ENCODE measurements at regions not wholly inside any gene's neighbourhood (a gene's known extent, or its start where the extent isn't known, plus 50 kb on each side); places are given as distances from the start of the nearest gene placed in this dataset.

DNA sequence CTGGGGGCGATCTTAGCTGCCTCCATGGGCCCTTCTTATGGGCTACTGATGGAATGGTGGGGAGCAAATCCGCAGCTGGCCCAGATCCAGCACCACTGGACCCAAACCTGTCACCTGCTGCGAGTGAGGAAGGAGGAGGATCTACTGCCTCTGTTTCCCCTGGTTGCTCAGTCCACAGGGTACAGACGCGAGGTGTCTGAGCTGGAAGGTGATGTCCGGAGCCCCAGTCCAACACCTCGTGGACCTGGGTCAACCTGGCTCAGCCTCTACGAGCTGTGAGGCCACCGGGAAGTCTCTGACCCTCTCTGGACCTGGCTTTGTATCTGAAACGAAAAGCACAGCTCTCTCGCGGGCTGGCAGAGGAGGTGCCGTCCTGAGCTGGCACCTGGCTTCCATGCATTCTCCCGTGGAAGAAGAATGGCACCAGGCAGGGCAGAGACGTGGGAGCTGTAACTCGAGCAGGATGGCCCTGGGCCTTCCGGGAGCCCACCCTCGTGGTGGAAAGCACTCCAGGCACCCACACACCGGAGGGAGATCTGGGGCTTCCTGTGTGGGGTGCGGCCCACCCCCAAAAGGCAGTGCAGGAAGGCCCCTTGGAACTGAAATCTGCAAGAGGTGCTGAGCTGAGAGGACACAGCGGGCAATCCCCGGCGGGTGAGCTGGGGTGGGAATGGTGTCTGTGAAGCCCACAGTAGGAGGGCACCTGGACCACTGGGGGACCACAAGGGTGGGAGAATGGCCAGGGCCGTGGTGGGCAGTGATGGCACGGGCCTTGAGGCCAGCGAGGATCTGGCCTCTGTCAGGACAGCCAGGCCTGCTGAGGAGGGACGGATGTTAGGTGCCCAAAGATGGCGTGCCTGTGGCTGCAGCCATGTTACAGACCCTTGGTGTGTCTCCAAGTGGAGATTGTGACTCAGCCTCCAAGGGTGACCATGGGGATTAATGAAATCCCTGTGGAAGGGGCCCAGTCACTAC, 133.4 kb downstream of the OLFM1 start:
- DNase-seq (ENCODE audit: low read depth, low spot score) = no peak
- Histone ChIP-seq H3K4me3 (ENCODE audit: low read depth in 2 of 2, low read length in 2 of 2) (no peak overlapping the region), H3K9me3 (ENCODE audit: control insufficient read depth, insufficient read depth, low read depth, low read length) (no peaks in the 10 kb centered on the region), H3K4me1 (ENCODE audit: control insufficient read depth, insufficient read depth, low read length) (no peaks in the 10 kb centered on the region), H3K27ac (ENCODE audit: low read length) (no peak overlapping the region), H3K27me3 (ENCODE audit: control insufficient read depth, insufficient read depth, low read length) (no peaks in the 10 kb centered on the region), H3K36me3 (ENCODE audit: control insufficient read depth, insufficient read depth, low read length) (no peaks in the 10 kb centered on the region)
- no peak for TF ChIP-seq CTCF (IDR thresholded peaks at IDR 0.05)
- TF ChIP-seq SIN3A (IDR thresholded peaks at IDR 0.05; ENCODE audit: borderline replicate concordance, insufficient read depth, low read depth, low read length) = no peak
- TF ChIP-seq POLR2AphosphoS5 (IDR thresholded peaks at IDR 0.05; ENCODE audit: low read depth, low read length) = no peak
- TF ChIP-seq, protein P1, sequence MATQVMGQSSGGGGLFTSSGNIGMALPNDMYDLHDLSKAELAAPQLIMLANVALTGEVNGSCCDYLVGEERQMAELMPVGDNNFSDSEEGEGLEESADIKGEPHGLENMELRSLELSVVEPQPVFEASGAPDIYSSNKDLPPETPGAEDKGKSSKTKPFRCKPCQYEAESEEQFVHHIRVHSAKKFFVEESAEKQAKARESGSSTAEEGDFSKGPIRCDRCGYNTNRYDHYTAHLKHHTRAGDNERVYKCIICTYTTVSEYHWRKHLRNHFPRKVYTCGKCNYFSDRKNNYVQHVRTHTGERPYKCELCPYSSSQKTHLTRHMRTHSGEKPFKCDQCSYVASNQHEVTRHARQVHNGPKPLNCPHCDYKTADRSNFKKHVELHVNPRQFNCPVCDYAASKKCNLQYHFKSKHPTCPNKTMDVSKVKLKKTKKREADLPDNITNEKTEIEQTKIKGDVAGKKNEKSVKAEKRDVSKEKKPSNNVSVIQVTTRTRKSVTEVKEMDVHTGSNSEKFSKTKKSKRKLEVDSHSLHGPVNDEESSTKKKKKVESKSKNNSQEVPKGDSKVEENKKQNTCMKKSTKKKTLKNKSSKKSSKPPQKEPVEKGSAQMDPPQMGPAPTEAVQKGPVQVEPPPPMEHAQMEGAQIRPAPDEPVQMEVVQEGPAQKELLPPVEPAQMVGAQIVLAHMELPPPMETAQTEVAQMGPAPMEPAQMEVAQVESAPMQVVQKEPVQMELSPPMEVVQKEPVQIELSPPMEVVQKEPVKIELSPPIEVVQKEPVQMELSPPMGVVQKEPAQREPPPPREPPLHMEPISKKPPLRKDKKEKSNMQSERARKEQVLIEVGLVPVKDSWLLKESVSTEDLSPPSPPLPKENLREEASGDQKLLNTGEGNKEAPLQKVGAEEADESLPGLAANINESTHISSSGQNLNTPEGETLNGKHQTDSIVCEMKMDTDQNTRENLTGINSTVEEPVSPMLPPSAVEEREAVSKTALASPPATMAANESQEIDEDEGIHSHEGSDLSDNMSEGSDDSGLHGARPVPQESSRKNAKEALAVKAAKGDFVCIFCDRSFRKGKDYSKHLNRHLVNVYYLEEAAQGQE (IDR thresholded peaks at IDR 0.05; ENCODE audit: insufficient read depth in 1 of 2, low read depth in 2 of 2, low read length in 1 of 2) = no peak
- TF ChIP-seq TCF7L2 (IDR thresholded peaks at IDR 0.05; ENCODE audit: low read depth, low read length) = no peak
- ChIA-PET CTCF (interaction anchor here (0.6 kb wide), 1 partner anchor 954 kb away, joined by 3 read pairs; no protein-coding TSS in a partner anchor), POLR2A (no interaction called here)
- ATAC-seq = no peak
- in situ Hi-C loops (cut with HindIII; ENCODE audit: low pct_unique_long_range_greater_than_20kb, low sequenced_read_pairs) (no loop called here), intact Hi-C loops (cut with micrococcal nuclease; ENCODE audit: unreplicated experiment) (no loop called here)
- BruUV-seq (replicated peaks) = no TSS peak

DNA sequence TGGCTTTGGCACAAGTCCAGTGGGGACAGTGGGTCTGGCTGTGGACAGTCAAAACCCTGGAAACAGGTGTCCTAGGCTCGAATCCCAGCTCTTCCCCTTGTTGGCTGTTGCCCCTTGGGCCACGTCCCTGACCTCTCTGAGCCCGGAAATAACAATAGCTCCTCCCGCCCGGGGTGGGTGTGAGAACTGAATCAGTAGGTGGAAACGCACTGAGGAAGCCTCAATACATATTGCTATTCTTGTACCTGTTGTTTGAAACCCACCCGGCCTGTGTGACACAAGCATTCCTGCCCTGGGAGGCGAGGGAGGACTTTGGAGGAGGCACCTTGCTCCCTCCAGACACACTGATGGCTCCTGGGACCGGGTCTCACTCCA, 134.1 kb downstream of the OLFM1 start:
- CTCF ChIA-PET = no interaction called here
- DNase-seq (ENCODE audit: low read depth, low spot score) (no peak), ATAC-seq (no peak)
- Histone ChIP-seq H3K36me3 (ENCODE audit: control insufficient read depth, insufficient read depth, low read length) (no peaks in the 10 kb centered on the region), H3K4me1 (ENCODE audit: control insufficient read depth, insufficient read depth, low read length) (no peaks in the 10 kb centered on the region), H3K27ac (ENCODE audit: low read length) (no peak overlapping the region), H3K4me3 (ENCODE audit: low read depth in 2 of 2, low read length in 2 of 2) (no peak overlapping the region), H3K9me3 (ENCODE audit: control insufficient read depth, insufficient read depth, low read depth, low read length) (no peaks in the 10 kb centered on the region), H3K27me3 (ENCODE audit: control insufficient read depth, insufficient read depth, low read length) (no peaks in the 10 kb centered on the region)
- TF ChIP-seq TCF7L2 (IDR thresholded peaks at IDR 0.05; ENCODE audit: low read depth, low read length) (no peak), CTCF (IDR thresholded peaks at IDR 0.05) (no peak)
- no TSS peak for BruUV-seq (replicated peaks)
- POLR2A ChIA-PET = no interaction called here
- in situ Hi-C loops (cut with HindIII; ENCODE audit: low pct_unique_long_range_greater_than_20kb, low sequenced_read_pairs) = no loop called here
- intact Hi-C loops (cut with micrococcal nuclease; ENCODE audit: unreplicated experiment) = no loop called here
